SH-SY5Y (cell line): ENCODE measurements at regions not wholly inside any gene's neighbourhood (a gene's known extent, or its start where the extent isn't known, plus 50 kb on each side); places are given as distances from the start of the nearest gene placed in this dataset.

Experiments
- GATA2 ChIP-seq: IDR thresholded peaks from 2 replicates; pipeline ENCODE4 v1.6.1; 2011; ENCODE audit warnings: mild to moderate bottlenecking, low read depth, low read length
- GATA3 ChIP-seq: IDR thresholded peaks from 2 replicates; pipeline ENCODE4 v1.6.1; 2011; ENCODE audit warnings: low read depth, mild to moderate bottlenecking, low read length, moderate library complexity

GRCh38 chr3:148089171-148089570 is 608.5 kb upstream of the AGTR1 start:
- TF ChIP-seq GATA2 = no peak
- peak; percentile 81 for TF ChIP-seq GATA3
